HG03439 (cell line): ENCODE measurements at regions not wholly inside any gene's neighbourhood (a gene's known extent, or its start where the extent isn't known, plus 50 kb on each side); places are given as distances from the start of the nearest gene placed in this dataset.

ENCODE experiments used
- ATAC-seq: cut with Tn5 transposase; IDR thresholded peaks from one replicate; pipeline ENCODE4 v1.9.1; 2021; ENCODE audit warnings: mild to moderate bottlenecking, moderate library complexity; ENCODE audit not compliant: unreplicated experiment

DNA sequence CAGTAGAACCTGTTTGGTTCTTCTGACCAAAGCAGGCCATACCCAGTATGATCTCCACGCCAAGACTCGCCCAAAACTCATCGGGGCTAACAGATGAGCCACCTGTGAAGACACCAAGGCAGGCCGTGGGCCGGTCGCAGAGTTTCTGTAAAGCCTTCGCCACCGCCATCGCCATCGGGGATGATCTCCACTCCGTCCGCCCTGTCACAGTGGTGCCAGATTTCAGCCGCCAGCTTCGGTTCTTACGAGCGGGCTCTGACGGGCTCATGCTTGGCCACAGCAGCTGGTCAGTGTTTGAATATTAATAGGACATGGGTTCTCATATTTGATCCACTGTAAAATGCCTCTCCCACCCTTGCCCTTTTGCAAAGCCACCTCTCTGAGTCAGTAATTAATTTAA, 113.2 kb upstream of the TMEM132D start:
- no peak for ATAC-seq

DNA sequence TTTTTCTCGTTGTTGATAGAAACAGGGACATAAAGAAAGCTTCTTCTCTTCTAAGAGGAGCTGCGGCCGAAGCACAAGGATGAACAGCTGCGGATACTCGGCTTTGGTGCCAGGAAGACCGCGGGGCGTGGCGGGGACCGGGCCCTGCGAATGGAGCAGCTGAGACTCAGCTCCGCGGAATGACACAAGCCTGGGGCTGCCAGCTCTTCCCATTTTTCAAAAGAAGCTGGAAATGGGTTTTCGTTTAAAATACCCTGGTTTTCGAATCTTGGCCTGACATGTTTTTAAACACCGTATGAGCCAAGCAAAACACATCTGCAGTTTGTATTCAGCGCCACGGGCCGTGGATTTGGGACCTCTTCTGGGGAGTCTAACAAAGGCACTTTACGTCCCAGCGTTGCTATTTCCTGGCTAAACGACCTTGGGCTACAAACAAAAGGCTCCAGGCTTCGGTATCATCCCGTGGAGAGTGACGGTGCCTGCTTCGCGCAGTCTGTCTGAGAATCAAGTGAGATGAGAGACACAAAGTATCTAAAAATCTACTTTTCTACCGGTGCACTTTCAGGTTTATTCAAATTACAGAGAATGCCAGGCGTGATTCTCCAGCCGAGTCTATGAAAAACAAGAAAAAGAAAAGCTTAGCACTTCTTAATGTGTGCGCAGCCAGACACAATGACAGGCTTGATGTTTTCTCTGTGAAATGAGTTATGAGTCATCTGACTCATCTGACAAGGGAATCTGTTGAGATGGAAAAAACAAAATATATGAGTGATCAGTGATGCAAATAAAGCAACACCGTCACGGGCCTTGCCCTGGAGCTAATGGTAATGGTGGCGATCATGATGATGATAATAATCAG, 114.0 kb upstream of the TMEM132D start:
- ATAC-seq, result no peak

DNA sequence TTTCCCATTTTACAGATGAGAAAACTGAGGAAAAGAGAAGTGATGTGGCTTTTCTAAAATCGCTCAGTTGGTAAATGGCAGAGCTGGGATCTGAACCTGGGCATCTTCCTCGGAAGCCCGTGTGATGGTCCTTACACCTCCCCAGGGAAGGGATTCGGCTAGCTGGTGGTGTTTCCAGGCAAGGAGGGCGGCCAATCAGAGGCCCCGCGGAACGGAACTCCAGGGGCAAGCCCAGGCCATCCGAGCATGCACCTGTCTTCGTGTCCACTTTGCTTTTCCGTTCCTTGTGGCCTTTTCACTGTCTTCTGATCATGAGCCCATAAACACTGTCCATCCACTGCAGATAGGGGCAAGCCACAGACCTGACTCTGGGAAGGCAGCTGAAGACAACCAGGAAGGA, 114.8 kb upstream of the TMEM132D start:
- no peak for ATAC-seq

DNA sequence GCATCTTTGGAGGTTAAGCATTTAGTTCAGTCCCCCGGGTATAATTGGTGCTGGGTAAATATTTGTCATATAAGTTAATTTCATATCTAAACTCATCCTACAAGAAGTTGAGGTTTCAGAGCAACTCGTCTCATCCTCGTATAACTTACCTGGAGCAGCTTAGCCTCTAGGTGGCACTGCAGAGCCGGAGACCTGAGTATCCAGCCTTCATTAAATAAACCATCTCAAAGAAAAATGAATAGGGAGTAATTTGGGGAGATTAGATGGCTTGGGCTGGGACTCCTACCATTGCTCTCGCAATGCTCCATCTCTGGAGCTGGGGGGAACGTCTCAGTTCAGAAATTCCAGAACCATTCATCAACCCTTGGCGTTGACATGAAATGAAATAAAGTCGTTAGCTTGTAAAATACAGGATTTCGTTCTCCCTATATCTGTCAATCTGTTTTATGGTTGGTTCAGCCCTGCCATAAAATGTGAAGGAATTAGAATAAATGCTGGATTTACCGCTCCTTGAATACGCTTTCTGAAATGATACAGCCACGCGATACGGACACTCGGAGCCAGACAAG, 122.9 kb upstream of the TMEM132D start:
- no peak for ATAC-seq

DNA sequence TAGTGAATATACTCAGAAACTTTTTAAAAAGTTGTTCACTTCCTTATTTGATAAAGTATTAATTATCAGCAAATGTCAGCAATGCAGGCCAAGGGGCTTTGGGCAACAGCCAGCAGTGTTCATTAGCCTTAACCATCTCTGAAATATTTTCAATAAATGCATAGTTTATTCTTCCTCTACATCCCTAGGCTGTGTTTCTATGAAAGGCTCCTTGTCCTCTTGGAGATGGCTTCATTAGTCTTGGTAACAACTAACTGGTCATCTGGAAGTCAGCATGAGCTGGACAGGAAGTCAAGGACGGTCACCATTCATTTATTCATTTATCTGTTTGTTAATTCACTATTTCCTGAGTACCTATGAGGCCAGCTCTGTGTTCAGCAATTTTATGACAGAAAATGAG, 124.0 kb upstream of the TMEM132D start:
- no peak for ATAC-seq

DNA sequence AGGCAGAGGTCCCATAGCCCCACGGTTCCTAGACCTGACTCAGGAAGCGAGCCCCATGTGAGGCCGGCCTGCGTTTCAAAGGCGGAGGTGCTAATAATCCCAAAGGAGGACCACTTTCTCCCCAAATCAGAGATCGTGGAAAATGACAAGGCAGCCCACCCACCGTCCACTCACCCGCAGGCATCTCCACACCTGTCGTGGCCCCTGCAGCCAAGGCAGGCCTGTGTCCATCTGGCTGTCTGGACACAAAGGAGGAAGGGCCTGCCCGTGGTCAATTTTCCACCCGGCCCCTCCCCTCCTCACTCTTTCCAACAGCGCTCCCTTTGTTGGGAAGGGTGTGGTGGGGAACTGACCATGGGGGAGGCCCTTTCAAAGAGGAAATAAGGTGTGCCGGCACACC, 125.3 kb upstream of the TMEM132D start:
- ATAC-seq, result no peak

DNA sequence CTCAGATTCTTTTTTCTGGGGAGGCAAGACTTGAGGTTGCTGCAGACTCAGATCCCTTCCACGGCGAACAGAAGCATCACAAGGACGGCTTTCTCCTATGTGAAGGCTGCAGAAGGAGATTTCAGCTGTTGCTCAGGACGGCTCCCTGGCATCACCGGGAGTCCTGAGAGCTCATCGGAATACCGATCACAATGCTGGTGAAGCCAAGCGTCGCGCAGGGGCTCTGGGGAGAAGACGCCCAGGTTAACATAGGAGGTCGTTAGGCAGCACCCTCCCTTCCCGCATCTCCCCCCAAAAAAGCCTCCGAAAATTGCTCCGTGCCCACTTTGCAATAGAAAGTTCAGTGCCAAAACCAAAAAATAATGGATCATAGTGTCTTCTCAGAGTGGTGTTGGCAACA, 127.2 kb upstream of the TMEM132D start:
- ATAC-seq, result no peak

DNA sequence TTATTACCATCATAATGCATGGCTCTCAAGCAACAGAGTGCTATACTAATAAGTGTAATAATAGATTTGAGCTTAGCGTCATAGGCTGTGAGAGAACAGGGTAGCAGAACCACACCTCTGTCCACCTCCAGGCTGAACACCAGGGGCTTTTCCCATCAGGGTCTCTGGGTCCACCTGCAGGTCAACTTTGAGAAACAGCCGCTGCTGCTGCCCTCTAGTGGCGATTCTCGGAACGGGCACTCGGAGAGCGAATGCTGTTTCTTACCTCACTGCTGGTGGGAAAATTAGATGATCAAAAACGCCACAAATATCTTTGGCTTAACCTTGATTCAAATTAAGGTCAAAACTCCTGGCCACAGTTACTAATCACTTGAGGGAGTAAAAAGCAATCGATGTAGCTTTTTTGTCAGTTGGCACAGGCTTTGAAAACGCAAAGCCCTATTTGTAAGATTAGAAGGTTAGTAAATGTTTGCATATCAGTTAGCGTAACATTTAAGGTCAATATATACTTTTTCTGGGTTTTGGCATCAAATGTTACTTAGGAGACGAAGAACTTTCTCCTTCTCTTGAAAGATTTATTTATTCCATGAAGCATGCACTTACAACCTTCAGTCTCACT, 127.9 kb upstream of the TMEM132D start:
- peak; percentile 59 for ATAC-seq

DNA sequence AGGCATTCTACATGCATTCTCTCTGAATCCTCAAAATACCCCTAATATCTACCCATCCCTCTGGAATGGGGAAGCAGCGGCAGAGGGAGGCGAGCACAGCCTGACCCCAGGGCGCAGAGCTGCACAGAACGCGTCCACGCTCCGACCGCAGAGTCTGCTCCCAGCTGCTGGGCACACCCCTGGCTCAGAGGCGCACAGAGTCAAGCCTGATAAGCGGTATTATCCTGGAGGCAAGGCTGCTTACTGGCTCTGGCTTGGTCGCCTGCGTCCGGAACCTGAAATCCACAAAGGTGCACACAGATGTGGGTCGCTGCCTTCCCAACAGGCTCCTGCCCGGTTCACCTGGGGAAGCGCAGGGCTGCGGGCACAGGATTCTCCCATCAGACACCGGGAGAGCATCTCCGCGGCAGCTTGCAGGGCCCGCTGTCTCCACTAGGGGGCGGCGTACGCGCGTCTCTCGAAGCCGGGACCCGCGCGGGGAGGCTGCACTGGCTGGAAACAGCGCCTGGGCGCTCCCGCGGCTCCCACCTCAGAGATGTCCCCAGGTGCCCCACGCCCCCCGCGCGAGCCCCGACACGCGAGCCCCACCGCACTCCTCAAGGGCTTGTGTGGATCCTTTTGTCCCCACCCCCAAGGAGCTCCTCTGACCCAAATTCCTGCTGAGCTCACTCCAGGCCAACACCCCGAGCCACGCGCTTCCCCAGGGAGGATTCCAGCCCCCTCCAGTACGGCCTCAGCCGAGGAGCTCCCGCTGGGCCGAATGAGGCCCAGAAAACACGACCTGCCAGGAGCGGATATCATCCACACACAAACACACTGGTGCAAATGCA, 120.1 kb upstream of the FZD10 start:
- no peak for ATAC-seq

DNA sequence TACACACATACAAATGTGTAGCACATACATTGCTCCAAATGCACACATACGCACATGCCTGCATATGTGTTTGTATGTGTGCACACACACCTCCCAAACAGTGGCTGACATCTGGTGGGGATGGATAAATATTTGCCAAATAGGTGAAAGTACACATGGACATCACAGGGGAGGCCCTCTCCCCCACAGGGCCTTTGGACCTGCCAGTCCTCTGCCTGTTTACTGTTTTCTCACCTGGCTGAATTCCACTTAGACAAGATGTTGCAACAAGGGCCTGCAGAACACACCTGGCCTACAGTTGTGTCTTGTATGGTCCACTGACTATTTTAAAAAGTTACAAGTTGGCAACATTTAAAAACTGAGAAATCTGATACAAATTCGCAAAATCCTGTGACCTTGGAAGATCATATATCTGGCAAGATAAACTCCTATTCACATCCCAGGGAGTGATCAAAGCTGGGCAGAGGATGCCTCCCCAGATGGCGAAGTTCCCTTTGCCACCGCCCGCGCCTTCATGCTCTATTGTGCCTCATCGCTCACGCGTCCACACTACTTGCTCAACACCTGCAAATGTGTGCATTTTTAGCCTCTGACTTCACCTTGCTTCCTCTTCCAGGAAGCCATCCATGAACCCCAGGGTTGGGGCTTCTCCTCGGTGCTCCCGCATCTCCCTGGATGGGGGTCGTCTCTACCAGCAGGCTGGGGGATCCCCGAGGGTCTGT, 118.4 kb upstream of the FZD10 start:
- ATAC-seq, result no peak

DNA sequence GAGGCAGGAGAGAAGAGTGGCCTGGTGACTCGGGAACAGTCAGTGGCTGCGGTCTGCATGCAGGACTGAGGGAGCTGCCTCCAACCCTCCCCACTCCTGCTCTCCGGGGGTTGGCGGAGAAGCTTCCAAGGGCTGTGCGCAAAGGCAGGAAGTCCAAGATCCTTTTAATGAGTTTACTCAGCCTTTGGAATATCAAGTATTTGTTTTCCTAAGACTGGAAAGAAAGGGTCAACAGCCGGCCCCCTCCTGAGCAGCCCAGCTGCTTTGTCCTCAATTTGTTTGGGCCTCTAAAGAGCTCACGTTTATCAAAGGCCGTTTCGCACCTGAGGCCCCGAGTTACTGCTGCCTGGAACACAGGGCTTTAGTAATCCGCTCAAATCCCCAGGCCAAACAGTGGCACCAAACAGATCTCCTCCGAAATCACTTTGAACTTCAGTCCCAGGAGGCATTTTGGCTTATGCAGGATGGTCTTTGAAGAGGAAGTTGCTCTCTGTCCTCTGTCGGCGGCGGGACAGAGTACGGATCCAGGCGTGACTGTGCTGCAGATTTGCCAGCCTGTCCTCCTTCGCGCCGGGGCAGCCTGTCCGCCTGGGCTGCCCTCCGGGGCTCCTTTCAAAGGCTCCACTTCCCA, 117.2 kb upstream of the FZD10 start:
- no peak for ATAC-seq

DNA sequence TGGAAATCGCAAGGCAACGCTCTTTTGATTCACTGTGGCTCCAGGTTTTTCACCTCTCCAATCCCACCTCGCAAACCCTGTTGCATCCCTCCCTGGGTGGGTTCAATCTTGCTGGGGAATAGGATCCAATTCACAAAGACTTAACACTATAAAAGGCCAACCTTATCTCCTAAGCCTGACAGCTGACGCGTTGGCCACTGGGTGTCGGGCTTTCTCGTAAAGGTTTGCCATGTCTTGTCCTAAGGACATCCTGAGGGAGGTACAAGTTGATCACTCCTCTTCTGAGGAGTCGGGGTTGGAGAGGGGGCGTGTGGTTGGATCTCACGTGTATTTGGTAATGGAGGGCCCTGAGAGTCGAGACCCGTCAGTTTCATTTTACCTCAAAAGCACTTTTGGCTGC, 112.6 kb upstream of the FZD10 start:
- no peak for ATAC-seq

DNA sequence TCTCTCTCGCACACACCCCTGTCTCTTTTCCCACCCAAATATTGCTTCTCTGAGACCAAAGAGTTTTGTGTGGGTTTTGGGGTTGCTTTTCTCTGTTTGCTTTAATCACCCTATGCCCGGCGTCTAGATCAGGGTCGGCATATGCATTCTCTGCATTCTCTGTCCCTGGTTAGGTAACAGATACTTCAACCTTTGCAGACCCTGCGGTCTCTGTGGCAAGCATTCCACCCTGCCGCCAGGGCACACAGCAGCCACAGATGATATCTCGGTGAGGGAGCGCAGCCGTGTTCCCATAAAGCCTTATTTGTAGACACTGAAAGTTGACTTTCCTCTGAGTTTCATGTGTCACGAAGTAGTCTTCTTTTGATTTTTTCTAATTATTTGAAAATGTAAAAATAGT, 110.4 kb upstream of the FZD10 start:
- ATAC-seq, result no peak

DNA sequence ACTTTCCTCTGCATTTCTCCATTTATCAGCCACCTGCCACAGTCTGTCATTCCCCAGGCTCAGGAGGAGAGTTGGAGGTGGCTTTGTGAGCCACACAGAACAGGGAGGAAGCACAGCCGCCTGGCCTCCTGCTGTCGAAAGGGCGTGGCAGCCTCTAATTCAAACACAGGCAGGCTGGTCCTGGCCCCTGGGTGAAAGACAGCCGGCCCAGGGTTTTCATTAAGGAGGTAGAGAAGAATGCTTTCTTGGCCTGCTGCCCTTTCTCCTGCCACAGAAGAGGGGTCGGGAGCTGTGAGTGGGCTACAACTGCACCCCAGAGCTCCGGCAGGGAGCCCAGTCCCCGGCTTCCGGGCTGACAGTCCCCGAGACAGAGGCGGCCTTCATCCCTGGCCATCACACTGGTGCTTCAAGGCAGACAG, 108.6 kb upstream of the FZD10 start:
- ATAC-seq, result no peak

DNA sequence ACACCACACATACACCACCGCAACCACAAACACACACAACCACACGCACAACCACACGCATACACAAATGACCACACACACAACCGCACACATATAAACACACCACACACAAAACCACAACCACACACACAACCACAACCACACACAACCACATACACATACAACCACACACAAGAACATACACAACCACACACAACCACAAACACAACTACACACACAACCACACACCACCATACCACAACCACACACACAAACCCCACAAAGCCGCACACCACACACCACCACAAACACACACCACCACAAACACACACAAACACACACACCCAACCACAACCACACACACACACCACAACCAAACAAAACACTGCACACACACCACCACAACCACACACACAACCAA, 107.5 kb upstream of the FZD10 start:
- ATAC-seq, result no peak

DNA sequence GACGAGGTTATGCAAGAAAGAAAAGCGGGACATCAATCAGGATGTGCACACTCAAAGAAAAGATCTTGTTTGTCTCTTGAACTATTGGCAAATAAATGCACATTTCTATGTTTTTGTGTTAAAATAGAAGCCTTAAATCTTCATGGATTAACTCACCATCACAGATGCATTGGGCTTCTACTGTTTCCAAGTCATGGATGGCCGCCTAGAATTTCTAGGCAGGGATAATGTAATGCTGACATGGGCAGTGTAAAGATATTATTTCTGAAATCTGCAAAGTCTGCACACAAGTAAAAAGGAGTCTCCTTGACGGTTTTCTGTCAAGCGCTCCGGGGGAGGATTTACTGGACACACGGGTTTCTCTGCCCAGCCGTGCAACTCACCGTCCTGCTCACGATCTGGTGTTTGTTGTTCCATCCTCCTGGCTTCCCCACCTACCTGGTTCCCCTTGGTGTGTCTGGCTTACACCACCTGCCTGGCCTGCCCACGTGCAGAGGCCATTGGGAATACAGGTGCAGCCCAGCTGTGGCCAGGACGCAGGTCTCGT, 103.3 kb upstream of the FZD10 start:
- ATAC-seq, result no peak

DNA sequence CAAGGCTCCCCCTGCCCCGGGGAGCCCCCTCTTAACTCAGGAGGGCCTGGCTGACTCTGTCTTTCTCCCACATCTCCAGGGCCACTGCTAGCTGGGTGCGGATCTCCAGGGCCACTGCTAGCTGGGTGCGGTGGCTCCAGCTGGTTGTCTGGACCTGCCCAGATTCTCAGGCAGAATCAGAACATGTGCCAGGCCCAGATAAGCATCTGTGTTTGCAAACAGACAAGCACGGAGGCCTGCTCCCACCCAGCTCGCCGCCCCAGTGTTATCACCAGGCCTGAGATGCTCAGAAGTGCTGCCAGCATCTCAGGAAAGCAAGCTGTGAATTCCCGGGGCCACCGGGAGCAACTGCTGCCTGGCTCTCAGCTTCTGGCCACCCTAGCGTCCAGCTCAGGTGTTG, 98.4 kb upstream of the FZD10 start:
- ATAC-seq, result no peak

DNA sequence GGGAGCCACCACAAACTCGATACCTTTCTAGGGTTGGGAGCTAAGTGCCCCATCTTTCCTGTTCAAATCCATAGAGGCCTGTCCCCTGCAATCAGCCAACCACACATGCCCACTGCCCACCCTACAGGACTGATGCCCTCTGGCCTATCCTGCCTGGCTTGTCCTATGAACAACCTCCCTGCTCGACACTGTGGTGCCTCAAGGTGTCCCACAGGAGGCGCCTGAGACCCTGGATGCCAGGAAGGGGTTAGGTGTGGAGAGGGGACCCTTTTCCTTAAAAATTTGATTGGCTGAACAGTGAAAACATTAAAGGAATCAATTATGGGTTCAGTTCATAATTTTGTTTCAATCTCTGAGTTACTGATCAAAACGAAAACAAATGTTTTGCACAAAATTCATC, 97.3 kb upstream of the FZD10 start:
- no peak for ATAC-seq

DNA sequence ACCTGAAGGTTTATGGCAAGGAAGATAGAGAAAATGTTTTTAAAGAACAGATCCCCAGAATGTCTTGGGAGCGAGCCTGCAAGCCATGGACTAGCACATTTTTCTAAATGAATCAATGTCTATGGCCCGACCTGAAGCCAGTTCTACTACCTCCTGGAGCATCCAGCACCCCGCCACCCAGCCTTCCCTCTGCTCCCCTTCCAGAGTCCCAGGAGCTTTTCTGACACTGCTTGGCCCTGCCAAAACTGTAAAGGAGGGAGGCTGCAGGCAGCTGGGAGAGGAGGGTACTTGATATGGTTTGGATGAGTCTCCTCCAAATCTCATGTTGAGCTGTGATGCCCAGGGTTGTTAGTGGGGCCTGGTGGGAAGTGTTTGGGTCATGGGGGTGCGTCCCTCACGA, 95.5 kb upstream of the FZD10 start:
- no peak for ATAC-seq

DNA sequence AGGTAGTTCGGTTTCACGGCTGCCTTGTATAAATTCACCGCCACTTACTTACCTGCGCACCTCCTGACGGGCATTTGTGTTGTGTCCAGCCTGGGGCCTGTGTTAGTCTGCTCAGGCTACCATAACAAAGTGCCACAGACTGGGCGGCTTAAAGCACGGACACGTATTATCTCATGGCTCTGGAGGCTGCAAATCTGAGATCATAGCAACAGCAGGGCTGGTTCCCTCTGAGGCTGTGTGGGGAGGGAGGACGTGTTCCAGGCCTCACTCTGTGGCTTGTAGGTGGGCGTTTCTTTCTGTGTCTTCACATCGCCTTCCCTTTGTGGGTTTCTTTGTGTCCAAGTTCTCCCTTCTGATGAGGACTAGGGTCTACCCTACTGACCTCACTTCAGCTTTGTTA, 93.5 kb upstream of the FZD10 start:
- ATAC-seq, result no peak
